ENCODE measurements at regions not wholly inside any gene's neighbourhood (a gene's known extent, or its start where the extent isn't known, plus 50 kb on each side); places are given as distances from the start of the nearest gene placed in this dataset.

DNA sequence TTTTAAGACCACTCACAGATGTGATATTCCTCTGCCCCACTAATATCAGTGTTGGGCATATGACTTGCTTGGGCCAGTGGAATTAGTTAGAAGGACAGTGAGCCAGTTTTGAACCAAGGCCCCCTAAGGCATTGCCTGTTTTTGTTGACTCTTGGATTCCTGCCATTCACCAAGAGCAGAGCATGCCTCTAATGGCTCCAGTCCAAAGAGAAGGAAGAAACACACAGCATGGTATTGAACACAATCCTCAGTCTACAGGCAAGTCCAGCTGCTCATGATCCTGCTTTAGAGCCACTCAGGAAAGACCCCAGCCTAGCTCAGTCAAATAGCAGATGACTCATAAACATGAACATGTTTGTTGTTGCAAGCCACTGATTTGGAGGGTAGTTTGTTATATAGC is 1201.5 kb downstream of the BCL11B start:
- TF ChIP-seq CTCF (IDR thresholded peaks at IDR 0.05): no peak
- no peak for TF ChIP-seq POLR2A (IDR thresholded peaks at IDR 0.05)

Measured in prostate gland (tissue), 2 donors.